Tibial nerve (tissue), 4 donors: ENCODE measurements at regions not wholly inside any gene's neighbourhood (a gene's known extent, or its start where the extent isn't known, plus 50 kb on each side); places are given as distances from the start of the nearest gene placed in this dataset.

Source experiments
- DNase-seq, 2 donors: peaks; one replicate each; pipeline ENCODE4 v3.0.0-alpha.2; 2019; ENCODE audit warnings: low spot score in 2 of 2
- H3K27ac ChIP-seq, 4 donors: fragments of 200-600 bp; sonication (generic) in 3 of 4; one replicate each; pipeline ENCODE4 v1.5.1; 2017 to 2019; ENCODE audit warnings: mild to moderate bottlenecking in 1 of 4
- H3K27me3 ChIP-seq, 2 donors: fragments of 200-600 bp; sonication (generic) in 1 of 2; one replicate each; pipeline versions ENCODE4 v1.5.1 to v1.6.0; 2017 to 2019
- H3K36me3 ChIP-seq, 3 donors: fragments of 200-600 bp; sonication (generic); one replicate each; pipeline ENCODE4 v1.5.1; 2018 to 2019
- H3K4me1 ChIP-seq, 4 donors: fragments of 200-600 bp; sonication (generic) in 3 of 4; one replicate each; pipeline ENCODE4 v1.5.1; 2017 to 2019
- H3K4me3 ChIP-seq, 4 donors: fragments of 200-600 bp; sonication (generic) in 3 of 4; one replicate each; pipeline ENCODE4 v1.5.1; 2017 to 2019; ENCODE audit warnings: mild to moderate bottlenecking in 1 of 4, moderate library complexity in 1 of 4
- H3K9me3 ChIP-seq, 4 donors: fragments of 200-600 bp; sonication (generic) in 3 of 4; one replicate each; pipeline ENCODE4 v1.5.1; 2017 to 2019
- CTCF ChIP-seq, 5 experiments: fragments of 200-600 bp in 3 of 5; fragments of 450-650 bp in 2 of 5; sonication (generic) in 3 of 5; IDR thresholded peaks; one replicate each; pipeline ENCODE4 v1.5.1; 2016 to 2019; ENCODE audit warnings: antibody characterized with exemption in 5 of 5, mild to moderate bottlenecking in 3 of 5, moderate library complexity in 2 of 5
- EP300 ChIP-seq, 2 donors: sonication (generic); formaldehyde crosslinking; IDR thresholded peaks; one replicate each; pipeline ENCODE4 v1.6.1; 2017; ENCODE audit warnings: antibody characterized with exemption in 2 of 2, mild to moderate bottlenecking in 1 of 2
- POLR2A ChIP-seq, 2 donors: fragments of 450-650 bp; IDR thresholded peaks; one replicate each; pipeline ENCODE4 v1.6.1; 2017; ENCODE audit warnings: antibody characterized with exemption in 2 of 2, mild to moderate bottlenecking in 2 of 2, moderate library complexity in 2 of 2
- WGBS, 2 donors: methylation state at CpG; one replicate each; pipeline ENCODE4 v1.1.5; 2018; 5-methylcytosine and 5-hydroxymethylcytosine counted together

GRCh38 chr14:84520711-84521338, 1009.1 kb upstream of the FLRT2 start:
- Histone ChIP-seq H3K4me3 (no peak overlapping the region), H3K27me3 (no peaks in the 10 kb centered on the region), H3K4me1 (no peaks in the 10 kb centered on the region), H3K36me3 (no peaks in the 10 kb centered on the region), H3K27ac (no peak overlapping the region), H3K9me3 (no peaks in the 10 kb centered on the region)
- WGBS, 2 donors: 62 to 67% methylated on average over 1 of the region's 1 CpG
- no peak for TF ChIP-seq CTCF (IDR thresholded peaks at IDR 0.05)
- TF ChIP-seq EP300 (IDR thresholded peaks at IDR 0.05): no peak
- no peak for TF ChIP-seq POLR2A (IDR thresholded peaks at IDR 0.05)
- peak in 1 of 2 donors; percentile 6 for DNase-seq

- Histone ChIP-seq H3K4me3 (no peak overlapping the region), H3K36me3 (no peaks in the 10 kb centered on the region), H3K4me1 (no peaks in the 10 kb centered on the region), H3K9me3 (no peaks in the 10 kb centered on the region), H3K27me3 (no peaks in the 10 kb centered on the region), H3K27ac (no peak overlapping the region)
- TF ChIP-seq EP300 (IDR thresholded peaks at IDR 0.05) (no peak), POLR2A (IDR thresholded peaks at IDR 0.05) (no peak), CTCF (IDR thresholded peaks at IDR 0.05) (no peak)
- WGBS, 2 donors: 68 to 75% methylated on average over 2 of the region's 2 CpGs
- DNase-seq: no peak
Observed at GRCh38 chr14:84523746-84524145, 1006.2 kb upstream of the FLRT2 start.

- H3K9me3 ChIP-seq: no peaks in the 10 kb centered on the region
- 34 to 46% methylated on average over 3 of the region's 3 CpGs for WGBS, 2 donors
- no peak for DNase-seq
- TF ChIP-seq EP300 (IDR thresholded peaks at IDR 0.05) (no peak), CTCF (IDR thresholded peaks at IDR 0.05) (no peak), POLR2A (IDR thresholded peaks at IDR 0.05) (no peak)
- no peaks in the 10 kb centered on the region for H3K36me3 ChIP-seq
- no peak overlapping the region for H3K4me3 ChIP-seq
- H3K27ac ChIP-seq: no peak overlapping the region
- no peaks in the 10 kb centered on the region for H3K4me1 ChIP-seq
- H3K27me3 ChIP-seq: no peaks in the 10 kb centered on the region
Observed at GRCh38 chr14:84527706-84528105, 1002.2 kb upstream of the FLRT2 start.

GRCh38 chr14:84532016-84532415, 997.9 kb upstream of the FLRT2 start:
- TF ChIP-seq POLR2A (IDR thresholded peaks at IDR 0.05): no peak
- Histone ChIP-seq H3K4me3 (no peak overlapping the region), H3K27ac (no peak overlapping the region), H3K4me1 (no peaks in the 10 kb centered on the region), H3K9me3 (no peaks in the 10 kb centered on the region), H3K36me3 (no peaks in the 10 kb centered on the region), H3K27me3 (no peaks in the 10 kb centered on the region)
- no peak for DNase-seq
- 90 to 93% methylated on average over 2 of the region's 2 CpGs for WGBS, 2 donors

- DNase-seq: no peak
- H3K27ac ChIP-seq: no peak overlapping the region
- no peak overlapping the region for H3K4me3 ChIP-seq
- no peaks in the 10 kb centered on the region for H3K27me3 ChIP-seq
- H3K4me1 ChIP-seq: no peaks in the 10 kb centered on the region
- no peak for TF ChIP-seq CTCF (IDR thresholded peaks at IDR 0.05)
- TF ChIP-seq EP300 (IDR thresholded peaks at IDR 0.05): no peak
- TF ChIP-seq POLR2A (IDR thresholded peaks at IDR 0.05): no peak
- 91 to 93% methylated on average over 3 of the region's 3 CpGs for WGBS, 2 donors
- H3K36me3 ChIP-seq: no peaks in the 10 kb centered on the region
- H3K9me3 ChIP-seq: no peaks in the 10 kb centered on the region
Observed at GRCh38 chr14:84533181-84533725, 996.7 kb upstream of the FLRT2 start.
